ENCODE measurements at regions not wholly inside any gene's neighbourhood (a gene's known extent, or its start where the extent isn't known, plus 50 kb on each side); places are given as distances from the start of the nearest gene placed in this dataset.

DNA sequence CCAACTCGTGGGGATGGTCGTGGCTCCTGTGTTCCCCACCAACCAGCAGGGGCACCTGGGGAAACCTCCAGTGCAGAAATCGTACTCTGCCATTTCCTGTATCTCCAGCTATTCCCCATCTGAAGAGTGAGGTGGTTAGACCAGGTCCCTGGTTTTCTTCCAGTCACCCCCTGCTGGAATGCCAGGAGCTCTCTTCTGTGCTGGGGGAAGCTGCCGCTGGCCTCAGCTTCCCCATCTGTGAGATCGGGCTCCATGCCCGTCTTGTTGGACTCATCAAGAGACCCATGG, 119.7 kb downstream of the INHBB start:
- H3K27ac ChIP-seq (ENCODE audit: low read depth, low read length) = no peak overlapping the region
- no peaks in the 10 kb centered on the region for H4K20me1 ChIP-seq (ENCODE audit: insufficient read depth, low read length)
- no peaks in the 10 kb centered on the region for H3K9me3 ChIP-seq (ENCODE audit: low read depth, low read length)
- no peak overlapping the region for H3K4me2 ChIP-seq (ENCODE audit: insufficient read depth, low read length)
- no peaks in the 10 kb centered on the region for H3K36me3 ChIP-seq (ENCODE audit: insufficient read depth, low read length)
- no peaks in the 10 kb centered on the region for H3K79me2 ChIP-seq (ENCODE audit: insufficient read depth, low read length)
- DNase-seq (ENCODE audit: insufficient read length, low spot score, missing footprints) = peak; percentile 19
- H3K4me3 ChIP-seq (ENCODE audit: insufficient read depth, low read length) = no peak overlapping the region
- H3K4me1 ChIP-seq (ENCODE audit: insufficient read depth, low read length) = peaks cover 25% of the 10 kb centered on the region
- H3K27me3 ChIP-seq (ENCODE audit: insufficient read depth, low read length) = no peaks in the 10 kb centered on the region
- TF ChIP-seq, protein P1, sequence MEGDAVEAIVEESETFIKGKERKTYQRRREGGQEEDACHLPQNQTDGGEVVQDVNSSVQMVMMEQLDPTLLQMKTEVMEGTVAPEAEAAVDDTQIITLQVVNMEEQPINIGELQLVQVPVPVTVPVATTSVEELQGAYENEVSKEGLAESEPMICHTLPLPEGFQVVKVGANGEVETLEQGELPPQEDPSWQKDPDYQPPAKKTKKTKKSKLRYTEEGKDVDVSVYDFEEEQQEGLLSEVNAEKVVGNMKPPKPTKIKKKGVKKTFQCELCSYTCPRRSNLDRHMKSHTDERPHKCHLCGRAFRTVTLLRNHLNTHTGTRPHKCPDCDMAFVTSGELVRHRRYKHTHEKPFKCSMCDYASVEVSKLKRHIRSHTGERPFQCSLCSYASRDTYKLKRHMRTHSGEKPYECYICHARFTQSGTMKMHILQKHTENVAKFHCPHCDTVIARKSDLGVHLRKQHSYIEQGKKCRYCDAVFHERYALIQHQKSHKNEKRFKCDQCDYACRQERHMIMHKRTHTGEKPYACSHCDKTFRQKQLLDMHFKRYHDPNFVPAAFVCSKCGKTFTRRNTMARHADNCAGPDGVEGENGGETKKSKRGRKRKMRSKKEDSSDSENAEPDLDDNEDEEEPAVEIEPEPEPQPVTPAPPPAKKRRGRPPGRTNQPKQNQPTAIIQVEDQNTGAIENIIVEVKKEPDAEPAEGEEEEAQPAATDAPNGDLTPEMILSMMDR (IDR thresholded peaks at IDR 0.05; ENCODE audit: extremely low read depth, low read depth, low read length) = no peak
- no peak overlapping the region for H2AFZ ChIP-seq (ENCODE audit: low read length)

DNA sequence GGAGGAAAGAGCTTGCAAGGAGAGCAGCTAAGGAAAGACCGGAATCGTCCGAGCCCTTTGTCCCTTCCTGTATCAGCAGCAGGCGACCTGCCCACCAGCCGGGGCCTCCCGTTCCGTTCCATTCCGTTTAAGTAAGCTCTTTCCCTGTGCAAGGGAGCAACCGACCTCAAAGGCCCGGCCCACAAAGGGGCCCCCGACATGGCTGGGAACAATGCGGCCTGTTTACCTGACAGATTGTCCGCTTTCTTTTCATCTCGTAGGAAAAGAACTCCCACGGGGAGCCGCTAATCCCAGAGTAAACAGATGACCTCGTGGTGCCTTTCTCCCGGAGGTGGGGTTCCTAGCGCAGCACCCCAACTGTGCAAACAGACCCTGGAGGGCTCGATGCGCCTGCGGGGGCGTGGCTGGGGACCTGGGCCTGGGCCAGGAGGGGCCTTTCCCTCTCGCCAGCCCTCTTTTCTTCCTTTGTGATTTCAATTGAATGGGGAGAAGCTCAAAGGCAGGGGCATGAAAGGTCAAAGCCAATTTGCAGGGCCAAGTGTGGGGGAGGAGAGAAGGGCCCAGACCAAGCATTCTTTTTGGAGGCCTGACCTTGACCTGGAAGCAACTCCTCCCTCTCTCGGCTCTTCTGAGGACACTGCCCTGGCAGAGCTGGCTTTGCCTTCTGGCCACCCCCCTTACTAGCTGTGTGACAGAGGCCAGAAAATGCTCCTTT, 120.2 kb downstream of the INHBB start:
- Histone ChIP-seq H3K27me3 (ENCODE audit: insufficient read depth, low read length) (no peaks in the 10 kb centered on the region), H3K4me1 (ENCODE audit: insufficient read depth, low read length) (peaks cover 30% of the 10 kb centered on the region), H3K36me3 (ENCODE audit: insufficient read depth, low read length) (no peaks in the 10 kb centered on the region), H4K20me1 (ENCODE audit: insufficient read depth, low read length) (no peaks in the 10 kb centered on the region), H3K4me3 (ENCODE audit: insufficient read depth, low read length) (no peak overlapping the region), H2AFZ (ENCODE audit: low read length) (peak overlapping the region; percentile 2), H3K9me3 (ENCODE audit: low read depth, low read length) (no peaks in the 10 kb centered on the region), H3K27ac (ENCODE audit: low read depth, low read length) (no peak overlapping the region), H3K4me2 (ENCODE audit: insufficient read depth, low read length) (no peak overlapping the region), H3K79me2 (ENCODE audit: insufficient read depth, low read length) (no peaks in the 10 kb centered on the region)
- peak; percentile 48 for DNase-seq (ENCODE audit: insufficient read length, low spot score, missing footprints)
- TF ChIP-seq, protein P1 (IDR thresholded peaks at IDR 0.05; ENCODE audit: extremely low read depth, low read depth, low read length) = no peak

DNA sequence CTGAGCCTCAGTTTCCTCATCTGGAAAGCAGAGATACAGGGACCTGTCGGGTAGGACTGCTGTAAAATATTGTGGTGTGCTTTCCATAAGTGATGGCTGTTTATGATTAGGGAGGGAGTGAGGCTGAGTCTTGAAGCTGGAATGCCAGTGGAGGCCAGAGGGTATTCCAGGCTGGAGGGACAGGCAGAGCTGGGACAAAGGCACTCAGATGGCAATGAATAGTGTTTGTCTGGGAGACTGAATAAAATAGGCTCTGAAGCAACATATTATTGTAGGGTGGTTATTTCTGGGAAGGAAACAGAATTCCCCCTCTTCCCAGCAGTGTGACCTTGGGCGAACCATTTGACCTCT, 120.7 kb downstream of the INHBB start:
- H3K27ac ChIP-seq (ENCODE audit: low read depth, low read length) = no peak overlapping the region
- H3K4me3 ChIP-seq (ENCODE audit: insufficient read depth, low read length) = no peak overlapping the region
- peak; percentile 58 for DNase-seq (ENCODE audit: insufficient read length, low spot score, missing footprints)
- H3K79me2 ChIP-seq (ENCODE audit: insufficient read depth, low read length) = no peaks in the 10 kb centered on the region
- peak overlapping the region; percentile 2 for H2AFZ ChIP-seq (ENCODE audit: low read length)
- no peaks in the 10 kb centered on the region for H4K20me1 ChIP-seq (ENCODE audit: insufficient read depth, low read length)
- H3K36me3 ChIP-seq (ENCODE audit: insufficient read depth, low read length) = no peaks in the 10 kb centered on the region
- H3K4me2 ChIP-seq (ENCODE audit: insufficient read depth, low read length) = no peak overlapping the region
- H3K9me3 ChIP-seq (ENCODE audit: low read depth, low read length) = no peaks in the 10 kb centered on the region
- peaks cover 33% of the 10 kb centered on the region for H3K4me1 ChIP-seq (ENCODE audit: insufficient read depth, low read length)
- TF ChIP-seq, protein P1 (IDR thresholded peaks at IDR 0.05; ENCODE audit: extremely low read depth, low read depth, low read length) = no peak
- no peaks in the 10 kb centered on the region for H3K27me3 ChIP-seq (ENCODE audit: insufficient read depth, low read length)

DNA sequence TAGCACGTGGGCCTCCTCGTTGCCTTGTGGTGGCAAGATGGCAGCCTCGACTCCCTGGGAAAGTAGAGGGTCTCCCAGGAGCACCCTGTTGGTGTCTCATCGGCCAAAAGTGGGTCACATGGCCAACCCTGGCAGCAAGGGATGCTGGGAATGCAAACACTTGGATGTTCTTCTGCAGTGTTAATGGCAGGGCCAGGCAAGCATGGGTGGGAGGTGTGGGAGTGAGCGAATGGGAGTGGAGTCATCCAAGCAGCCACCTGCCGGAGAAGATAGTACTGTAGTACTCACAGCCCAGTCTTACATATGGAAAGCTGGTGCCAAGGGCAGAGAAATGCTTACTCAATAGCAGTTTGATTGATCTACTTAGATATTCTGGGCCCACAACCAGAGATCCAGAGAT, 122.2 kb downstream of the INHBB start:
- Histone ChIP-seq H3K4me3 (ENCODE audit: insufficient read depth, low read length) (no peak overlapping the region), H3K27ac (ENCODE audit: low read depth, low read length) (no peak overlapping the region), H3K9me3 (ENCODE audit: low read depth, low read length) (peaks cover 5% of the 10 kb centered on the region), H2AFZ (ENCODE audit: low read length) (no peak overlapping the region), H3K4me2 (ENCODE audit: insufficient read depth, low read length) (no peak overlapping the region), H4K20me1 (ENCODE audit: insufficient read depth, low read length) (no peaks in the 10 kb centered on the region), H3K36me3 (ENCODE audit: insufficient read depth, low read length) (no peaks in the 10 kb centered on the region), H3K79me2 (ENCODE audit: insufficient read depth, low read length) (no peaks in the 10 kb centered on the region), H3K4me1 (ENCODE audit: insufficient read depth, low read length) (peaks cover 33% of the 10 kb centered on the region), H3K27me3 (ENCODE audit: insufficient read depth, low read length) (no peaks in the 10 kb centered on the region)
- DNase-seq (ENCODE audit: insufficient read length, low spot score, missing footprints) = peak; percentile 39
- TF ChIP-seq, protein P1 (IDR thresholded peaks at IDR 0.05; ENCODE audit: extremely low read depth, low read depth, low read length) = no peak
